H1 (cell line): ENCODE measurements at regions not wholly inside any gene's neighbourhood (a gene's known extent, or its start where the extent isn't known, plus 50 kb on each side); places are given as distances from the start of the nearest gene placed in this dataset.

Experiments used
- CHD2 ChIP-seq: IDR thresholded peaks from 2 replicates; pipeline ENCODE4 v1.6.1; 2012; ENCODE audit warnings: low read length, improper control_type of control experiment
- FOSL1 ChIP-seq: IDR thresholded peaks from 2 replicates; pipeline ENCODE4 v1.6.1; 2011; ENCODE audit warnings: mild to moderate bottlenecking, low read depth, low read length, moderate library complexity; ENCODE audit not compliant: insufficient read depth
- GTF2F1 ChIP-seq: IDR thresholded peaks from 2 replicates; pipeline ENCODE4 v1.6.1; 2012; ENCODE audit warnings: low read depth, low read length, improper control_type of control experiment, borderline replicate concordance
- POLR2A ChIP-seq, 2 experiments: IDR thresholded peaks; 1 replicate in 1 of 2; 2 replicates in 1 of 2; pipeline ENCODE4 v1.6.1; 2011; ENCODE audit warnings: low read depth in 2 of 2, low read length in 2 of 2, mild to moderate bottlenecking in 2 of 2; ENCODE audit errors: control extremely low read depth in 1 of 2
- POU5F1 ChIP-seq: IDR thresholded peaks from 2 replicates; pipeline ENCODE4 v1.6.1; 2011; ENCODE audit warnings: low read depth, mild to moderate bottlenecking, low read length, moderate library complexity
- RNF2 ChIP-seq: fragments of 200-900, 300-1000 bp; sonication (generic); IDR thresholded peaks from 2 replicates; pipeline ENCODE4 v1.7.1; 2016; ENCODE audit warnings: borderline replicate concordance, low read depth, mild to moderate bottlenecking, antibody characterized with exemption, low read length; ENCODE audit not compliant: poor library complexity, severe bottlenecking; ENCODE audit errors: missing control alignments
- SRF ChIP-seq: IDR thresholded peaks from 2 replicates; pipeline ENCODE4 v1.6.1; 2011; ENCODE audit warnings: mild to moderate bottlenecking, low read depth, low read length, moderate library complexity
- SUZ12 ChIP-seq: fragments of 200-600 bp; sonication (generic); IDR thresholded peaks from 2 replicates; pipeline ENCODE4 v1.6.1; 2012; ENCODE audit warnings: mild to moderate bottlenecking, inconsistent platforms, low read length, moderate library complexity, mixed read lengths
- TF ChIP-seq, protein P1 (sequence below): IDR thresholded peaks from 2 replicates; pipeline ENCODE4 v1.6.1; 2011; ENCODE audit warnings: low read depth, mild to moderate bottlenecking, low read length; ENCODE audit not compliant: insufficient read depth

DNA sequence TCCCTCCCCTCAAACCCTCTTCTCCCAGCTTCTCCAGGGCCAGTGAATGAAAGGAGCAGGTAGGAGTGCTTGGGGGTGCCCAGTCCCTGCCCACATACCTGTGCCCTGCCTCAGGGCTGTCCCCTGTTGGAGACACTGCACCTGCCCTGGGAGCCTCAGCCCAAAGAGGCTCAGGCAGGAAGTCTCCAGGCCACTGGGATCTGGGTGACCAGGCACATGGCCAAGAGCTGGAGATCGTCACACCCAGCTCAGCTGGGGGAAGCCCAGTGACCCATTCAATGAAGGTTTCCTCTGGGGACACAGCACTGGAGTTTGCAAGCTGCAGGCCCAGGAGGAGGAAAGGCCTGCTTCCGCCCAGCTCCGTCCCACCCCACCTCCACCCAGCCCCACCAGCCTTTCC, 156.4 kb downstream of the ZFP36L2 start (continued):
- TF ChIP-seq SRF (no peak), POLR2A (IDR thresholded peaks at IDR 0.05; ENCODE audit: control extremely low read depth in 1 of 2, low read depth in 2 of 2, low read length in 2 of 2) (no peak), FOSL1 (no peak), RNF2 (no peak), POU5F1 (no peak), SUZ12 (no peak), GTF2F1 (no peak), CHD2 (no peak)
- TF ChIP-seq, protein P1, sequence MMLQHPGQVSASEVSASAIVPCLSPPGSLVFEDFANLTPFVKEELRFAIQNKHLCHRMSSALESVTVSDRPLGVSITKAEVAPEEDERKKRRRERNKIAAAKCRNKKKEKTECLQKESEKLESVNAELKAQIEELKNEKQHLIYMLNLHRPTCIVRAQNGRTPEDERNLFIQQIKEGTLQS: no peak
